ENCODE measurements at regions not wholly inside any gene's neighbourhood (a gene's known extent, or its start where the extent isn't known, plus 50 kb on each side); places are given as distances from the start of the nearest gene placed in this dataset.

DNA sequence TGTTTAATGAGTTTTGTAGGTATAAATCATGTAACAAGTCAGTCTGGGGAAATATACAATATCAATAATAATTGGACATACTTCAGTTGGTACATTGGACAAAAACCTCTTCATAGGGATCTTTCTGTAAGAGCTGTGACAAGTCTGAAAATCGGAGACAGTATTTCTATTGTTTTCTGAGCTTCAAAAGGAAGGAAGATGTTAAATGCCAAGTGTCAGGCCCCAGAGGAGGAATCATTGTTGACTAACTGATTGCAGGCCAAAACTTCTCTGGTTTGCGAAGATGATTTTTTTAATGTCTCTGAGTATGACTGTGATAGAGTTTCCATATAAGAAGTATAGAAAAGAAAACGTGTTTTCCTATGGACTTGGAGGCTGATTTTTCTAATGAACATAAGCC is 316.4 kb downstream of the RNF144B start:
- TF ChIP-seq, protein P1, sequence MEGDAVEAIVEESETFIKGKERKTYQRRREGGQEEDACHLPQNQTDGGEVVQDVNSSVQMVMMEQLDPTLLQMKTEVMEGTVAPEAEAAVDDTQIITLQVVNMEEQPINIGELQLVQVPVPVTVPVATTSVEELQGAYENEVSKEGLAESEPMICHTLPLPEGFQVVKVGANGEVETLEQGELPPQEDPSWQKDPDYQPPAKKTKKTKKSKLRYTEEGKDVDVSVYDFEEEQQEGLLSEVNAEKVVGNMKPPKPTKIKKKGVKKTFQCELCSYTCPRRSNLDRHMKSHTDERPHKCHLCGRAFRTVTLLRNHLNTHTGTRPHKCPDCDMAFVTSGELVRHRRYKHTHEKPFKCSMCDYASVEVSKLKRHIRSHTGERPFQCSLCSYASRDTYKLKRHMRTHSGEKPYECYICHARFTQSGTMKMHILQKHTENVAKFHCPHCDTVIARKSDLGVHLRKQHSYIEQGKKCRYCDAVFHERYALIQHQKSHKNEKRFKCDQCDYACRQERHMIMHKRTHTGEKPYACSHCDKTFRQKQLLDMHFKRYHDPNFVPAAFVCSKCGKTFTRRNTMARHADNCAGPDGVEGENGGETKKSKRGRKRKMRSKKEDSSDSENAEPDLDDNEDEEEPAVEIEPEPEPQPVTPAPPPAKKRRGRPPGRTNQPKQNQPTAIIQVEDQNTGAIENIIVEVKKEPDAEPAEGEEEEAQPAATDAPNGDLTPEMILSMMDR (IDR thresholded peaks at IDR 0.05) = no peak
- H3K27me3 ChIP-seq = no peaks in the 10 kb centered on the region
- no peaks in the 10 kb centered on the region for H3K9me3 ChIP-seq
- no peaks in the 10 kb centered on the region for H3K36me3 ChIP-seq
- H3K4me3 ChIP-seq (ENCODE audit: low read depth in 1 of 2, low read length in 1 of 2) = no peak overlapping the region
- no peaks in the 10 kb centered on the region for H3K4me1 ChIP-seq (ENCODE audit: control insufficient read depth in 1 of 2, insufficient read depth in 1 of 2, low read depth in 1 of 2, low read length in 1 of 2)
- H3K27ac ChIP-seq = no peak overlapping the region

DNA sequence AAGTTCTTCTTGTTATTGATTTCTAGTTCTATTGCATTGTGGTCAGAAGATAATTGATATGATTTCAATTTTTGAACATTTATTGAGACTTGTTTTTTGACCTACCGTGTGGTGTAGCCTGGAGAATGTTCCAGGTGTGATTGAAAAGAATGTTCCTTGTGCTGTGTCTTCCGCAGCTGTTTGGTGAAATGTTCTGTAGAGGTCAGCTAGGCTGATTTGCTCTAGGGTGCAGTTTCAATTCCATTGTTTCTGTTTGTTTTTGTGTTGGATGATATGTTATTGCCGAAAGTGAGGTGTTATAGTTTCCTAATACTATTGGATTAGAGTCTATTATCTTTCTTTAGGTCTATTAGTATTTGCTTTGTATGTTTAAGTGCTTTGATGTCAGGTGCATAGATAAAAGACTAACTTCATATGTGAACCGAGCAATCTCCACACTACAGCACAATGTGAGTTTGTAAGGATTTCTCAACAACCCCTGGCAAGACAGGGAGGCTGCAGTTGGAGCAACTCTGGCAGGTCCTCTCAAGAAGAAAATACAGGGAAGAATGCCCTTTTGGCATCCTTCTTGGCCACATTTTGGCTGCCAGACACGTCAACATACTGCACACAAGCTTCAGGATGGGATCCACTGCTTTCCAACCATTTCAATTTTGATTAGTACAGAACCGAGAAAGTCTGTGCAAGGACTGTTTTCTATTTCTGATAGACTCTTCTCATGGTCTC is 320.7 kb downstream of the RNF144B start:
- H3K9me3 ChIP-seq = no peaks in the 10 kb centered on the region
- no peaks in the 10 kb centered on the region for H3K36me3 ChIP-seq
- H3K27me3 ChIP-seq = no peaks in the 10 kb centered on the region
- H3K27ac ChIP-seq = no peak overlapping the region
- TF ChIP-seq, protein P1 (IDR thresholded peaks at IDR 0.05) = no peak
- no peaks in the 10 kb centered on the region for H3K4me1 ChIP-seq (ENCODE audit: control insufficient read depth in 1 of 2, insufficient read depth in 1 of 2, low read depth in 1 of 2, low read length in 1 of 2)
- no peak overlapping the region for H3K4me3 ChIP-seq (ENCODE audit: low read depth in 1 of 2, low read length in 1 of 2)

DNA sequence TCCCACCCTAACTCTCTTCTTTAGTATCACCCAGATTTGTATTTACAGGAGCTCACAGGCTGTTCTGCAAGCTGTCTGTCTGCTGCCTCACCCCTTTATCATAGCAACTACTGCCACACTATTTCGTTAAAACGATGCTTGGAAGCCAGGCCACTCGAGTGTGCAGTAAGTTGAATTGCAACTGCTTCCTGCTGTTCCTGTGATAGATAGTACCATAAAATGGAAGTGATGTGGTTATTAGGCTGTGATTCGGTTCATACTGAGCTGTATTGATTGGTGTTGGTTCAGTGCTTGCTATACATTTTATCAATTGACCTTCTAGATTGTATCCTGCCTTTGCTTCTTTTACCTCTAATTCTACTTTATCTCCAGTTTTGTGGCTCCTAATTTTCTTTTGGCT is 325.4 kb downstream of the RNF144B start:
- TF ChIP-seq, protein P1 (IDR thresholded peaks at IDR 0.05) = no peak
- no peak overlapping the region for H3K4me3 ChIP-seq (ENCODE audit: low read depth in 1 of 2, low read length in 1 of 2)

DNA sequence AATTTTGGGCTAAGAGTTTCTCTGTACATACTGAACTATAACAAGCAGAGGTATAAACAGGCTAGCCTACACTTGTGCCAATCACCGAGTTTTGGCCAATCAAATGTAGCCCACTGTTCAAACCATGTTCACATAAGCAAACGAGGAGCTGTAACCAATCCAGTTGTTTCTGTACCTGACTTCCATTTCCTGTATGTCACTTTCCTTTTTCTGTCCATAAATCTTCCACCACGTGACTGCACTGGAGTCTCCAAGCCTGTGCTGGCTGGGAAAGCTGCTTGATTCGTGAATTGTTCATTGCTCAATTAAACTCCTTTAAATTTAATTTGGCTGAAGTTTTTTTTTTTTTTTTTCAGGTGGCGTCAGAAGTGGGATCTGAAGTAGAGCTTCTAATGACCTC is 332.9 kb downstream of the RNF144B start:
- no peaks in the 10 kb centered on the region for H3K4me1 ChIP-seq (ENCODE audit: control insufficient read depth in 1 of 2, insufficient read depth in 1 of 2, low read depth in 1 of 2, low read length in 1 of 2)
- no peak overlapping the region for H3K27ac ChIP-seq
- no peaks in the 10 kb centered on the region for H3K9me3 ChIP-seq
- H3K4me3 ChIP-seq (ENCODE audit: low read depth in 1 of 2, low read length in 1 of 2) = no peak overlapping the region
- H3K36me3 ChIP-seq = no peaks in the 10 kb centered on the region
- H3K27me3 ChIP-seq = no peaks in the 10 kb centered on the region
- TF ChIP-seq, protein P1 (IDR thresholded peaks at IDR 0.05) = no peak

More for the DNA sequence above, 325.4 kb downstream of the RNF144B start:
- H3K36me3 ChIP-seq = no peaks in the 10 kb centered on the region
- H3K9me3 ChIP-seq = no peaks in the 10 kb centered on the region
- no peaks in the 10 kb centered on the region for H3K27me3 ChIP-seq
- no peaks in the 10 kb centered on the region for H3K4me1 ChIP-seq (ENCODE audit: control insufficient read depth in 1 of 2, insufficient read depth in 1 of 2, low read depth in 1 of 2, low read length in 1 of 2)
- no peak overlapping the region for H3K27ac ChIP-seq

DNA sequence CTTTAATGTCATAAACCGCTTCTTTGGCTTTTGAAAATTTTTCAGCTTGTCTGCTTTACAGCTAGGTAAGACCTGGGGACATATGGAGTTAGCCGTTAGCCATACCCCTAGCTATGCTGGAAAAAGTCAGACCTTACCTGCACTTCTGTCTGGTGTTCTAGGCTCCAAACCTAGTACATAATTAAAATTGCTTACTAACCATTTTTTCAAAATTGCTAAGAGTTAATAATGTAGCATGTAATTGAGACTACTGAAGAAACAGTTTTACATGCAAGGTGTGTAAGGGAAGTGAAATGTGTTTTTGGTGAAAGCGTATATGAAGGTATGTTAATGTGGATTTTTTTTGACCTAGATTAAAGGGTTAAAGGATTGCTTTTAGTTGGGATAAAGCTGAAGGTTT is 336.9 kb downstream of the RNF144B start:
- Histone ChIP-seq H3K9me3 (no peaks in the 10 kb centered on the region), H3K27me3 (no peaks in the 10 kb centered on the region), H3K36me3 (no peaks in the 10 kb centered on the region), H3K4me3 (ENCODE audit: low read depth in 1 of 2, low read length in 1 of 2) (no peak overlapping the region), H3K4me1 (ENCODE audit: control insufficient read depth in 1 of 2, insufficient read depth in 1 of 2, low read depth in 1 of 2, low read length in 1 of 2) (no peaks in the 10 kb centered on the region), H3K27ac (no peak overlapping the region)
- TF ChIP-seq, protein P1 (IDR thresholded peaks at IDR 0.05) = no peak
